Gastroesophageal sphincter (tissue), 4 donors: ENCODE measurements at regions not wholly inside any gene's neighbourhood (a gene's known extent, or its start where the extent isn't known, plus 50 kb on each side); places are given as distances from the start of the nearest gene placed in this dataset.

ENCODE experiments used
- ATAC-seq: fragments of 150-250 bp; one replicate; pipeline ENCODE4 v1.9.1; 2016; ENCODE audit warnings: mild to moderate bottlenecking, moderate library complexity
- H3K27ac ChIP-seq, 4 donors: fragments of 200-600 bp; sonication (generic) in 3 of 4; 1 replicate in 3 of 4; 2 replicates in 1 of 4; pipeline ENCODE4 v1.5.1; 2016 to 2019
- H3K27me3 ChIP-seq: fragments of 200-600 bp; sonication (generic); one replicate; pipeline ENCODE4 v1.5.1; 2019
- H3K36me3 ChIP-seq, 2 donors: fragments of 200-600 bp; sonication (generic); one replicate each; pipeline ENCODE4 v1.5.1; 2019; ENCODE audit warnings: control low read depth in 1 of 2
- H3K4me1 ChIP-seq, 3 donors: fragments of 200-600 bp; sonication (generic); 1 replicate in 2 of 3; 2 replicates in 1 of 3; pipeline ENCODE4 v1.5.1; 2016 to 2019; ENCODE audit warnings: control low read depth in 2 of 3
- H3K4me3 ChIP-seq, 2 donors: fragments of 200-600 bp; sonication (generic); one replicate each; pipeline ENCODE4 v1.5.1; 2019; ENCODE audit warnings: mild to moderate bottlenecking in 1 of 2, moderate library complexity in 1 of 2
- H3K9me3 ChIP-seq, 3 donors: fragments of 200-600 bp; sonication (generic); one replicate each; pipeline ENCODE4 v1.5.1; 2017 to 2019; ENCODE audit warnings: control low read depth in 2 of 3
- EP300 ChIP-seq: sonication (generic); formaldehyde crosslinking; IDR thresholded peaks from one replicate; pipeline ENCODE4 v1.6.1; 2017; ENCODE audit warnings: antibody characterized with exemption, mild to moderate bottlenecking
- POLR2A ChIP-seq, 2 donors: fragments of 450-650 bp; IDR thresholded peaks; one replicate each; pipeline ENCODE4 v1.6.1; 2017; ENCODE audit warnings: antibody characterized with exemption in 2 of 2, mild to moderate bottlenecking in 2 of 2, moderate library complexity in 1 of 2
- POLR2AphosphoS5 ChIP-seq: sonication (generic); formaldehyde crosslinking; IDR thresholded peaks from one replicate; pipeline ENCODE4 v1.6.1; 2017; ENCODE audit warnings: antibody characterized with exemption
- WGBS, 2 donors: methylation state at CpG; one replicate each; pipeline ENCODE4 v1.1.5; 2018; ENCODE audit warnings: low coverage in 1 of 2; 5-methylcytosine and 5-hydroxymethylcytosine counted together
- TF ChIP-seq, protein P1 (sequence below), 4 experiments: fragments of 200-600 bp in 2 of 4; fragments of 450-650 bp in 2 of 4; sonication (generic) in 1 of 4; IDR thresholded peaks; one replicate each; pipeline ENCODE4 v1.5.1; 2017 to 2019; ENCODE audit warnings: antibody characterized with exemption in 4 of 4, mild to moderate bottlenecking in 2 of 4, moderate library complexity in 2 of 4

DNA sequence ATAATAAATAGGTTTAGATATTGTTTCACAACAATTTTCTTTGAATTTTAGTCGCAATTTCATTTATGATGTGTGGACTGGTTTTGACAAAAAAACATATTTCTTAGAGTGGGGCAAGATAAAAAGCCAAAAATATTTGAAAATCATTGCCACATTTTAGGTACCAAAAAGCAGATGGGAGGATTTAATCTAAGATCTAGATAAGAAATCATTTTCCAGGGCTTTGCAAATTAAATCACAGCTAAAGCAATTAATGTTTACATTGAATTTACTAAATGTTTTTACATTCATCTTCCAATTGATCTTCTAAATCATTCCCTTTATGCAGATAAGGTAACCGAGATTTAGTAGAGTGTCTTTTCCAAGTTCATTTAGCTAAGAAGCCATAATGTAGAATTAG lies 1386.0 kb upstream of the TENM4 start:
- no peak for ATAC-seq
- no peaks in the 10 kb centered on the region for H3K9me3 ChIP-seq
- H3K27ac ChIP-seq = no peak overlapping the region
- no peaks in the 10 kb centered on the region for H3K4me1 ChIP-seq
- TF ChIP-seq EP300 (no peak), POLR2A (IDR thresholded peaks at IDR 0.05) (no peak), POLR2AphosphoS5 (no peak)
- TF ChIP-seq, protein P1, sequence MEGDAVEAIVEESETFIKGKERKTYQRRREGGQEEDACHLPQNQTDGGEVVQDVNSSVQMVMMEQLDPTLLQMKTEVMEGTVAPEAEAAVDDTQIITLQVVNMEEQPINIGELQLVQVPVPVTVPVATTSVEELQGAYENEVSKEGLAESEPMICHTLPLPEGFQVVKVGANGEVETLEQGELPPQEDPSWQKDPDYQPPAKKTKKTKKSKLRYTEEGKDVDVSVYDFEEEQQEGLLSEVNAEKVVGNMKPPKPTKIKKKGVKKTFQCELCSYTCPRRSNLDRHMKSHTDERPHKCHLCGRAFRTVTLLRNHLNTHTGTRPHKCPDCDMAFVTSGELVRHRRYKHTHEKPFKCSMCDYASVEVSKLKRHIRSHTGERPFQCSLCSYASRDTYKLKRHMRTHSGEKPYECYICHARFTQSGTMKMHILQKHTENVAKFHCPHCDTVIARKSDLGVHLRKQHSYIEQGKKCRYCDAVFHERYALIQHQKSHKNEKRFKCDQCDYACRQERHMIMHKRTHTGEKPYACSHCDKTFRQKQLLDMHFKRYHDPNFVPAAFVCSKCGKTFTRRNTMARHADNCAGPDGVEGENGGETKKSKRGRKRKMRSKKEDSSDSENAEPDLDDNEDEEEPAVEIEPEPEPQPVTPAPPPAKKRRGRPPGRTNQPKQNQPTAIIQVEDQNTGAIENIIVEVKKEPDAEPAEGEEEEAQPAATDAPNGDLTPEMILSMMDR (IDR thresholded peaks at IDR 0.05) = no peak
- no peaks in the 10 kb centered on the region for H3K27me3 ChIP-seq
- H3K36me3 ChIP-seq = no peaks in the 10 kb centered on the region
- H3K4me3 ChIP-seq = no peak overlapping the region
- WGBS, 2 donors = 75 to 86% methylated on average over 2 of the region's 2 CpGs

DNA sequence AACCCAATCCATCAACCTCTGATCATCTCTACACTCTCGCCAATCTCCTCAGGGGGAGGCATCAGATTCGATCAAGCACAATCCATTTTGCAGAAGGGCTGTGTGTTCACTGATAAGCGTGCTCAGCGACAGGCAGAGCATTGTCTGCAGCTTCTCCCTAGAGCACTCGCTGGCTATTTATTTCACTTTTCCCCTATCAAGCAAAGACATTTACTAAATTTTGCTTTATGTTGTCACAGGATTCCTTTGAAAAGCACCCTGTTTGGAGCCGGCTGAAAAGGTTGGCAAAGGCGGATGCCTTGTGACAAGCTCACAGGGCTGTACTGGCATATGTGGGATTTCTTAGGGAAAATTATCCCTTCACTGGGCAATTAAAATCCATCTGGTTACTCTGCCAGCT lies 1381.5 kb upstream of the TENM4 start:
- Histone ChIP-seq H3K27me3 (no peaks in the 10 kb centered on the region), H3K27ac (no peak overlapping the region), H3K9me3 (no peaks in the 10 kb centered on the region), H3K4me1 (no peaks in the 10 kb centered on the region), H3K4me3 (no peak overlapping the region), H3K36me3 (no peaks in the 10 kb centered on the region)
- ATAC-seq = no peak
- WGBS, 2 donors = 89 to 92% methylated on average over 5 of the region's 7 CpGs
- no peak for TF ChIP-seq POLR2A (IDR thresholded peaks at IDR 0.05)
- TF ChIP-seq EP300 = no peak
- no peak for TF ChIP-seq POLR2AphosphoS5
- TF ChIP-seq, protein P1 (IDR thresholded peaks at IDR 0.05) = no peak

DNA sequence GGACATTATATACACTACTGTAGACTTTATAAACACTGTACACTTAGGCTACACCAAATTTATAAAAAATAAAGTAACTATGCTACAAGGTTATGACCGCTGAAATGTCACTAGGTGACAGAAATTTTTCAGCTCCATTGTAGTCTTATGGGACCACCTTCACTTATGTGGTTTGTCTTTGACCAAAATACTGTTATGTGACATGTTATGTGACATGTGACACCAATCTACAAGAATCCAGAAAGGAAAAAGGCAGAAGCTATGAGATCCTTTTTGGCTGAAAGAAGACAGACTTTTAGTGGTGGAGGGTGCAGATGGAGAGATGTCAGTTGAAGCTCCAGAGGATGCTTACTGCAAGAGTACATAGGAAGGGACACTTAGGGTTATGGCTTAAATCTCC lies 1378.4 kb upstream of the TENM4 start:
- Histone ChIP-seq H3K4me1 (no peaks in the 10 kb centered on the region), H3K27ac (no peak overlapping the region), H3K9me3 (no peaks in the 10 kb centered on the region), H3K27me3 (no peaks in the 10 kb centered on the region), H3K4me3 (no peak overlapping the region), H3K36me3 (no peaks in the 10 kb centered on the region)
- TF ChIP-seq, protein P1 (IDR thresholded peaks at IDR 0.05) = no peak
- TF ChIP-seq POLR2A (IDR thresholded peaks at IDR 0.05) = no peak
- TF ChIP-seq POLR2AphosphoS5 = no peak
- TF ChIP-seq EP300 = no peak
- no peak for ATAC-seq
- WGBS, 2 donors = 50 to 93% methylated on average over 1 of the region's 1 CpG

DNA sequence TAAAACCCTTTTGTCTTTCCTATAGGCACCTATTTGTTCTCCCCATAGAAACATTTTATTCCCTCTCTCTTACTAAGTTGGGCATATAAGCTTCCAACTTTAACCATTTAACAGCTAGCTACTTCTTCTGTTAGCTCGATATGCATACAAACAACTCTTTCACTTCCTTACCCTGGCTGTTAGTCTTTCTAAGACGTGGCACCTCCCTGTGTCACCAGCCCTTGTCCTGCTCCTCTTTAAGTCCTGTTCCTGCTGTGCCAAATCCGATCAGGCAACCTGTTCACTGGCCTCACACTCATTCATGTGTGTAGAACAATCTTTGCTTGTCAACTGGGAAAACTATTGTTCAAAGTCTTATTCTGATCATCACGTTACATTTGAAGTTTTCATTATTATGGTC lies 1376.1 kb upstream of the TENM4 start:
- 74 to 82% methylated on average over 4 of the region's 4 CpGs for WGBS, 2 donors
- TF ChIP-seq EP300 (no peak), POLR2A (IDR thresholded peaks at IDR 0.05) (no peak), POLR2AphosphoS5 (no peak)
- TF ChIP-seq, protein P1 (IDR thresholded peaks at IDR 0.05) = no peak
- Histone ChIP-seq H3K4me1 (no peaks in the 10 kb centered on the region), H3K9me3 (no peaks in the 10 kb centered on the region), H3K27me3 (no peaks in the 10 kb centered on the region), H3K4me3 (no peak overlapping the region), H3K27ac (no peak overlapping the region), H3K36me3 (no peaks in the 10 kb centered on the region)
- ATAC-seq = no peak

DNA sequence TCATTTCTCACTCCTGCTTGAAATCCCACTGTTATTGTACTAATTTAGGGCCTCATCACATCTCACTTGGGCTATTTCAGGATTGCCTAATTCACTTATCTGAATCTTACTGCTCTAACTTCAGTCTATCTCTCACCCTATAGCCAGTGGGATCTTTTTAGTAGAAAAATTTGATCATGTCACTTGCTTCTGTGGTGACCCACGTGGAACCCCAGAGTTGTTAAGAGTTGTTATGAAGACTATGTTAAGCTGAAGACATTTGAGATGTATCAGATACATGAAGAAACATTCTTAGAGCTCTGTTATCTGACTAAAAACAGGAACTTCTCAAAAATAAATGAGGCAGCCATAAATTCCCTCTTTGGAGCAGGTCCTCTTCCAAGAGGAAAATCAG lies 1375.6 kb upstream of the TENM4 start:
- Histone ChIP-seq H3K4me1 (no peaks in the 10 kb centered on the region), H3K4me3 (no peak overlapping the region), H3K27me3 (no peaks in the 10 kb centered on the region), H3K9me3 (no peaks in the 10 kb centered on the region), H3K27ac (no peak overlapping the region), H3K36me3 (no peaks in the 10 kb centered on the region)
- WGBS, 2 donors = 55 to 67% methylated on average over 1 of the region's 1 CpG
- ATAC-seq = no peak
- no peak for TF ChIP-seq POLR2AphosphoS5
- TF ChIP-seq POLR2A (IDR thresholded peaks at IDR 0.05) = no peak
- no peak for TF ChIP-seq EP300
- TF ChIP-seq, protein P1 (IDR thresholded peaks at IDR 0.05) = no peak
